Neural progenitor cell (in vitro differentiated cells): ENCODE measurements at regions not wholly inside any gene's neighbourhood (a gene's known extent, or its start where the extent isn't known, plus 50 kb on each side); places are given as distances from the start of the nearest gene placed in this dataset.
A peak's percentile ranks its signal among the peaks of the same experiment; 100 is the strongest.

Source experiments
- CTCF ChIP-seq: fragments of 200-600 bp; sonication (generic); IDR thresholded peaks from 2 replicates; pipeline ENCODE4 v1.5.1; 2017; ENCODE audit warnings: antibody characterized with exemption, mild to moderate bottlenecking
- EZH2 ChIP-seq: fragments of 200-600 bp; sonication (generic); IDR thresholded peaks from 2 replicates; pipeline ENCODE4 v1.6.1; 2017; ENCODE audit warnings: antibody characterized with exemption, mild to moderate bottlenecking, moderate library complexity
- EZH2phosphoT487 ChIP-seq: fragments of 200-600 bp; sonication (generic); IDR thresholded peaks from 2 replicates; pipeline ENCODE4 v1.6.1; 2017; ENCODE audit warnings: antibody characterized with exemption

- peak; percentile 38 for TF ChIP-seq CTCF
- no peak for TF ChIP-seq EZH2
- TF ChIP-seq EZH2phosphoT487, result no peak
These were observed 110.6 kb upstream of the TMEM132D start for GRCh38 chr12:130014485-130014807.
